PC-9 (cell line): ENCODE measurements at regions not wholly inside any gene's neighbourhood (a gene's known extent, or its start where the extent isn't known, plus 50 kb on each side); places are given as distances from the start of the nearest gene placed in this dataset.

Source experiments
- CTCF ChIP-seq: fragments of 200-600 bp; sonication (generic); conservative IDR thresholded peaks from 2 replicates; pipeline ENCODE4 v1.6.1; 2017; ENCODE audit warnings: mixed run types, antibody characterized with exemption, mild to moderate bottlenecking, moderate library complexity
- EZH2 ChIP-seq: fragments of 200-600 bp; sonication (generic); IDR thresholded peaks from 2 replicates; pipeline ENCODE4 v1.8.0; 2017; ENCODE audit warnings: antibody characterized with exemption, low read depth

GRCh38 chr11:67820081-67820480, 145.7 kb upstream of the ALDH3B2 start:
- TF ChIP-seq CTCF: no peak
- no peak for TF ChIP-seq EZH2
